ENCODE measurements at regions not wholly inside any gene's neighbourhood (a gene's known extent, or its start where the extent isn't known, plus 50 kb on each side); places are given as distances from the start of the nearest gene placed in this dataset.

DNA sequence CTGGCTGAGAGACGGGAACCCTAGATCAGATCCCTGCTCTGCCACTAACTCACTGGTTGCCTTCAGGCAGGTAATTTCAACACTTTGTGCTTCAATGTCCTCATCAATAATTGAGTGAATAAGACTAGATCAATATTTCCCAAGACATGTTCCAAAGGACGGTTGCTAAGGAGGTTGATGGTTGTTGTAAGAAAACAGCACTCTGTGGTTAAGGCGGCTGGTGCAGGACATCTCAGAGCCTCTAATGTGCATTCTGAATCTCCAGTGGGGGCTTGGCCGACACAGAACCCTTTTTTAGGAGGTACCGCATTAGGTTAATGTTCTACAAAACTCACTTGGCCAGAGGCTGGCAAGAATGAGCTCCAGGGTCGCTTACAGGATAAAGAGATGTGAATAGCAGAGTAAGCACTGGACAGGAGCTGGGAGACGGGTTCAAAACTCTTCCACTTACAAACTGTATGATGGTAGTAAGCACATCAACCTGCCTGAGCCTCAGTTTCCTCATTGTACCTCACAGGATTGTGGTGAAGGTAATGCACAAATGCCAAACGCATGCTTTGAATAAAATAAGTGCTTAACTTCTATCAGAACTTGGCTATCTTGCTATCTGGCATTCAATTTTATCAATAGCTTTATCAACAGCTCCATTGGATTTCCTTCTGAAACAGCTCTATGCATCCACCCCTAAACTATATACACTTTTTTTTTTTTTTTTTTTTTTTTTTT is 136.9 kb upstream of the PARP11 start:
- DNase-seq (ENCODE audit: extremely low spot score): no peak
- ChIA-PET CTCF (interaction anchor here (1.4 kb wide), 1 partner anchor 28 kb away, joined by 5 read pairs; no protein-coding TSS in a partner anchor), POLR2A (no interaction called here)
- no peak for TF ChIP-seq TARDBP (IDR thresholded peaks at IDR 0.05)
- TF ChIP-seq CTBP1 (IDR thresholded peaks at IDR 0.05; ENCODE audit: borderline replicate concordance): no peak
- no peak for TF ChIP-seq ELF4 (IDR thresholded peaks at IDR 0.05)
- TF ChIP-seq ARNT (IDR thresholded peaks at IDR 0.05): no peak
- no peak for TF ChIP-seq FOXA1 (IDR thresholded peaks at IDR 0.05)
- TF ChIP-seq L3MBTL2 (conservative IDR thresholded peaks at IDR 0.05): no peak
- TF ChIP-seq SP1 (IDR thresholded peaks at IDR 0.05): no peak
- no peak for TF ChIP-seq BHLHE40 (IDR thresholded peaks at IDR 0.05; ENCODE audit: borderline replicate concordance)

- ChIA-PET POLR2A (interaction anchor here (1.0 kb wide), 1 partner anchor 266 kb away, joined by 3 read pairs; the partner anchor contains the start of gene CCND2), CTCF (no interaction called here)
- TF ChIP-seq NFRKB (IDR thresholded peaks at IDR 0.05): no peak
- no peak for TF ChIP-seq L3MBTL2 (conservative IDR thresholded peaks at IDR 0.05)
- TF ChIP-seq BHLHE40 (IDR thresholded peaks at IDR 0.05; ENCODE audit: borderline replicate concordance): no peak
- no peak for TF ChIP-seq SUZ12 (IDR thresholded peaks at IDR 0.05)
- no peak for TF ChIP-seq FOXK2 (IDR thresholded peaks at IDR 0.05)
- no peak for TF ChIP-seq TARDBP (IDR thresholded peaks at IDR 0.05)
- TF ChIP-seq ARNT (IDR thresholded peaks at IDR 0.05): no peak
- TF ChIP-seq, protein P1, sequence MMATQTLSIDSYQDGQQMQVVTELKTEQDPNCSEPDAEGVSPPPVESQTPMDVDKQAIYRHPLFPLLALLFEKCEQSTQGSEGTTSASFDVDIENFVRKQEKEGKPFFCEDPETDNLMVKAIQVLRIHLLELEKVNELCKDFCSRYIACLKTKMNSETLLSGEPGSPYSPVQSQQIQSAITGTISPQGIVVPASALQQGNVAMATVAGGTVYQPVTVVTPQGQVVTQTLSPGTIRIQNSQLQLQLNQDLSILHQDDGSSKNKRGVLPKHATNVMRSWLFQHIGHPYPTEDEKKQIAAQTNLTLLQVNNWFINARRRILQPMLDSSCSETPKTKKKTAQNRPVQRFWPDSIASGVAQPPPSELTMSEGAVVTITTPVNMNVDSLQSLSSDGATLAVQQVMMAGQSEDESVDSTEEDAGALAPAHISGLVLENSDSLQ (IDR thresholded peaks at IDR 0.05): no peak
- TF ChIP-seq CTBP1 (IDR thresholded peaks at IDR 0.05; ENCODE audit: borderline replicate concordance): no peak
- no peak for DNase-seq (ENCODE audit: extremely low spot score)
Observed at GRCh38 chr12:4006743-4007142, 133.5 kb upstream of the PARP11 start.

GRCh38 chr12:4005851-4006430 is 132.7 kb upstream of the PARP11 start:
- ChIA-PET CTCF (interaction anchor here (1.3 kb wide), 1 partner anchor 123 kb away, joined by 4 read pairs; no protein-coding TSS in a partner anchor), POLR2A (no interaction called here)

DNA sequence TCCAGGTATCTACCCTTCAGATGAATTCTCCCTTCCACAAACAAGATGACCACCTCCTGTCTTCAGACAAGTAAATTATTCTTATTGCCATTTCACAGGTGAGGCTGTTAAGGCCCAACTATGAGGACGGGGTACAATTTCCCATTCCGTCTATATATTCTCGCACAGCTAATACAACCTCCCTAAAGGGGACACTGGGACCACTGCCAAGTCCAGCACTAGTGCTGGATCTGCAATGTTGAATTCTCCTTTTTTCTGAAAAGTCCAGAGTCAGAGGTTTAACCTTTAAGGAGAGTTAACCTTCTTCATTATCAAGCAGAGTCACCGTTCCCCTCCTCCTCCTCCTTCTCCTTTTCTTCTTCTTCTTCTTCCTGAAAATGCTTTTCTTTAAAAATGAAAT is 130.4 kb upstream of the PARP11 start:
- DNase-seq (ENCODE audit: extremely low spot score): no peak
- CTCF ChIA-PET: interaction anchor here (1.2 kb wide), 1 partner anchor 273 kb away, joined by 4 read pairs; no protein-coding TSS in a partner anchor
- TF ChIP-seq SP1 (IDR thresholded peaks at IDR 0.05) (no peak), FOXK2 (IDR thresholded peaks at IDR 0.05) (no peak), TARDBP (IDR thresholded peaks at IDR 0.05) (no peak), LEF1 (IDR thresholded peaks at IDR 0.05; ENCODE audit: borderline replicate concordance) (no peak), ARNT (IDR thresholded peaks at IDR 0.05) (no peak), FOXM1 (IDR thresholded peaks at IDR 0.05; ENCODE audit: borderline replicate concordance) (no peak)
- POLR2A ChIA-PET: no interaction called here

More at GRCh38 chr12:4005851-4006430, 132.7 kb upstream of the PARP11 start:
- TF ChIP-seq ARNT (IDR thresholded peaks at IDR 0.05) (no peak), FOXM1 (IDR thresholded peaks at IDR 0.05; ENCODE audit: borderline replicate concordance) (no peak), ELF4 (IDR thresholded peaks at IDR 0.05) (no peak), ZNF384 (IDR thresholded peaks at IDR 0.05) (no peak), FOXK2 (IDR thresholded peaks at IDR 0.05) (no peak)
- TF ChIP-seq, protein P1 (IDR thresholded peaks at IDR 0.05): no peak
- no peak for DNase-seq (ENCODE audit: extremely low spot score)

GRCh38 chr12:4002601-4003000 is 129.4 kb upstream of the PARP11 start:
- ChIA-PET POLR2A (no interaction called here), CTCF (interaction anchor here (0.8 to 1.2 kb wide), 2 partner anchors 27 to 274 kb away, joined by 4 read pairs; no protein-coding TSS in a partner anchor)
- TF ChIP-seq TARDBP (IDR thresholded peaks at IDR 0.05): no peak
- no peak for TF ChIP-seq FOXA1 (IDR thresholded peaks at IDR 0.05)
- TF ChIP-seq LEF1 (IDR thresholded peaks at IDR 0.05; ENCODE audit: borderline replicate concordance): no peak
- TF ChIP-seq ELF4 (IDR thresholded peaks at IDR 0.05): no peak
- no peak for TF ChIP-seq HDGF (IDR thresholded peaks at IDR 0.05; ENCODE audit: borderline replicate concordance)
- TF ChIP-seq NFRKB (IDR thresholded peaks at IDR 0.05): no peak
- no peak for TF ChIP-seq CTBP1 (IDR thresholded peaks at IDR 0.05; ENCODE audit: borderline replicate concordance)
- TF ChIP-seq FOXM1 (IDR thresholded peaks at IDR 0.05; ENCODE audit: borderline replicate concordance): no peak
- no peak for TF ChIP-seq ZNF384 (IDR thresholded peaks at IDR 0.05)
- no peak for DNase-seq (ENCODE audit: extremely low spot score)

DNA sequence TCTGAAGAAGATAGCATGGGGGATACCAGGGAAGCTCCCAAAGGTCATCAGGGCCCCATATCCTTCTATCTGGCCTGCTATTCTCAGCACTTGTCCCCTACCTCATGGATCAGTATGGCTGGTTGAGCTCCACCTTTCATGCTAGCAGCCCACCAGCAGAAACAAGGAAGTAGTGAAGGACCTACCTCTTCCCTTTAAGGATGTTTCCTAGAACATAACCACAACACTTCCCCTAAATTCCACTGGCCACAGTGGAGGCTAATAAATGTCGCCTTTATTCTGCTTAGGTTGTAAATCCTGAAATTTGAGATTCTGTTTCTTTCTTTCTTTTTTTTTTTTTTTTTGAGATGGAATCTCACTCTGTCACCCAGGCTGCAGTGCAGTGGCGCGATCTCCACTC is 128.6 kb upstream of the PARP11 start:
- no peak for DNase-seq (ENCODE audit: extremely low spot score)
- POLR2A ChIA-PET: no interaction called here
- TF ChIP-seq CTBP1 (IDR thresholded peaks at IDR 0.05; ENCODE audit: borderline replicate concordance) (no peak), ZNF384 (IDR thresholded peaks at IDR 0.05) (peak; percentile 17; the same call in 1 of the 2 replicates)
- CTCF ChIA-PET: interaction anchor here (0.8 to 2.6 kb wide), 2 partner anchors 28 to 36 kb away, joined by 4 to 10 read pairs; no protein-coding TSS in a partner anchor

DNA sequence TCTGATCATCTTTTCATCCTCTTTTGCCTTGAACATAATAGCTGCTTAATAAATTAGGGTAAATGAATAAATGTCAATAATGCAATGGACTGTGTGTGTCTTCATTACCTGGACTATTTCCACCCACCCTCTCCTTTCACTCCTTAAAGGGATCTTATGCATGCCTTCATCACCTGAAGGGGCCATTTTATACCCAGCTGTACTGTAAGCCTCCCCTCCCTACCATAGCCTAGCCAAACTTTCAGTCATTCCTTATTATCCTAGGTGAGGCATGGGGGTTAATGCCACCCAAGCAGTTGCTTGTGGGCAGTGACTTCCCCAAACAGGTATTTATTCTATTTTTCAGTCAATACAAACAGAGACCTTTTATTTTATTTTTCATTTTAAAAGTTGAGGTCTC is 127.8 kb upstream of the PARP11 start:
- TF ChIP-seq NFRKB (IDR thresholded peaks at IDR 0.05): no peak
- TF ChIP-seq L3MBTL2 (conservative IDR thresholded peaks at IDR 0.05): no peak
- no peak for TF ChIP-seq ZNF384 (IDR thresholded peaks at IDR 0.05)
- TF ChIP-seq LEF1 (IDR thresholded peaks at IDR 0.05; ENCODE audit: borderline replicate concordance): no peak
- no peak for TF ChIP-seq FOXK2 (IDR thresholded peaks at IDR 0.05)
- no peak for TF ChIP-seq SUZ12 (IDR thresholded peaks at IDR 0.05)
- TF ChIP-seq TARDBP (IDR thresholded peaks at IDR 0.05): no peak
- TF ChIP-seq ARNT (IDR thresholded peaks at IDR 0.05): no peak
- no peak for TF ChIP-seq SP1 (IDR thresholded peaks at IDR 0.05)
- TF ChIP-seq BHLHE40 (IDR thresholded peaks at IDR 0.05; ENCODE audit: borderline replicate concordance): no peak
- TF ChIP-seq, protein P1 (IDR thresholded peaks at IDR 0.05): no peak
- no peak for TF ChIP-seq FOXA1 (IDR thresholded peaks at IDR 0.05)
- no peak for TF ChIP-seq HDGF (IDR thresholded peaks at IDR 0.05; ENCODE audit: borderline replicate concordance)
- no peak for TF ChIP-seq ELF4 (IDR thresholded peaks at IDR 0.05)
- ChIA-PET POLR2A (interaction anchor here (1.0 kb wide), 1 partner anchor 31 kb away, joined by 4 read pairs; no protein-coding TSS in a partner anchor), CTCF (interaction anchor here (0.9 to 2.6 kb wide), 2 partner anchors 37 to 276 kb away, joined by 3 to 10 read pairs; no protein-coding TSS in a partner anchor)
- DNase-seq (ENCODE audit: extremely low spot score): no peak

Measured in HEK293T (cell line).